ENCODE measurements at regions not wholly inside any gene's neighbourhood (a gene's known extent, or its start where the extent isn't known, plus 50 kb on each side); places are given as distances from the start of the nearest gene placed in this dataset.

DNA sequence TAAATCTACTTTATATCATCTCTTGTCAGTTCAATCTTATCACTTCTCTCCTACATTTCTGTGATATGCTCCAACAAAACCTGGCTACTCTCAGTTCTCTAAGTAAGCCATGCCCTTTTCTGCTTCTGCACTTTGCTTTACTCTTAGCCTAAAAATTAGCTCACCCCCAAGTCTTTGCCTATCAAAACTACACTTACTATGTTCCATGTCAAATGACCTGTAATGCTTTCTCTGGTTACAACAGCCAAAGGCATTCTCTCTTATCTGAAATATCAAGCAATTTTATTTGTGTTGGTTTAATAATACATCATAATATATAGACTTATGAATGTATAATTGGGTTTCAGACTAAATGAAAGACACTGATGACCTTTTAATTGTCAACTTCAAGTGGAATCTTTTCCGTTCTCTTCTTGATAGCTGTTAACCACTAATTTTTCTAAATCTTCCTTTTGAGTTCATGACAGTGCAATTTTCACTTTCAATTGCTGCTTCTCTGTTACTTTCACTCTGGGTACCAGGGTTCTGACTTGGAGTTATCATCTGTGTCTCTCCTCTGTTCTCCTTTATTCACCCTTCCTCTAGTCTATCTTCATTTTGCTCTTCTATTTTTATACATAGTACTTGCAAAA is 619.0 kb upstream of the GOLIM4 start:
- Histone ChIP-seq H3K4me3 (ENCODE audit: low read depth in 1 of 2, low read length in 2 of 2) (no peak overlapping the region), H4K20me1 (ENCODE audit: insufficient read depth, low read length) (no peaks in the 10 kb centered on the region), H2AFZ (ENCODE audit: low read depth, low read length) (no peak overlapping the region), H3K9me3 (ENCODE audit: insufficient read depth, low read length, severe bottlenecking) (no peaks in the 10 kb centered on the region), H3K4me2 (ENCODE audit: insufficient read depth, low read length) (no peak overlapping the region), H3K9ac (ENCODE audit: low read depth, low read length) (no peak overlapping the region), H3K36me3 (ENCODE audit: insufficient read depth, low read length) (no peaks in the 10 kb centered on the region), H3K27me3 (ENCODE audit: insufficient read depth, low read length, poor library complexity) (no peaks in the 10 kb centered on the region), H3K27ac (ENCODE audit: low read length) (no peak overlapping the region), H3K4me1 (ENCODE audit: insufficient read depth, low read length) (no peaks in the 10 kb centered on the region), H3K79me2 (ENCODE audit: insufficient read depth, low read length) (no peaks in the 10 kb centered on the region)
- DNase-seq (no peak), ATAC-seq (ENCODE audit: insufficient read depth, low read depth) (no peak)
- TF ChIP-seq, protein P1, sequence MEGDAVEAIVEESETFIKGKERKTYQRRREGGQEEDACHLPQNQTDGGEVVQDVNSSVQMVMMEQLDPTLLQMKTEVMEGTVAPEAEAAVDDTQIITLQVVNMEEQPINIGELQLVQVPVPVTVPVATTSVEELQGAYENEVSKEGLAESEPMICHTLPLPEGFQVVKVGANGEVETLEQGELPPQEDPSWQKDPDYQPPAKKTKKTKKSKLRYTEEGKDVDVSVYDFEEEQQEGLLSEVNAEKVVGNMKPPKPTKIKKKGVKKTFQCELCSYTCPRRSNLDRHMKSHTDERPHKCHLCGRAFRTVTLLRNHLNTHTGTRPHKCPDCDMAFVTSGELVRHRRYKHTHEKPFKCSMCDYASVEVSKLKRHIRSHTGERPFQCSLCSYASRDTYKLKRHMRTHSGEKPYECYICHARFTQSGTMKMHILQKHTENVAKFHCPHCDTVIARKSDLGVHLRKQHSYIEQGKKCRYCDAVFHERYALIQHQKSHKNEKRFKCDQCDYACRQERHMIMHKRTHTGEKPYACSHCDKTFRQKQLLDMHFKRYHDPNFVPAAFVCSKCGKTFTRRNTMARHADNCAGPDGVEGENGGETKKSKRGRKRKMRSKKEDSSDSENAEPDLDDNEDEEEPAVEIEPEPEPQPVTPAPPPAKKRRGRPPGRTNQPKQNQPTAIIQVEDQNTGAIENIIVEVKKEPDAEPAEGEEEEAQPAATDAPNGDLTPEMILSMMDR (IDR thresholded peaks at IDR 0.05; ENCODE audit: borderline replicate concordance, extremely low read depth, low read length, poor library complexity, severe bottlenecking) = no peak
- TF ChIP-seq EZH2 (IDR thresholded peaks at IDR 0.05; ENCODE audit: borderline replicate concordance, low read depth, low read length, severe bottlenecking) = no peak

DNA sequence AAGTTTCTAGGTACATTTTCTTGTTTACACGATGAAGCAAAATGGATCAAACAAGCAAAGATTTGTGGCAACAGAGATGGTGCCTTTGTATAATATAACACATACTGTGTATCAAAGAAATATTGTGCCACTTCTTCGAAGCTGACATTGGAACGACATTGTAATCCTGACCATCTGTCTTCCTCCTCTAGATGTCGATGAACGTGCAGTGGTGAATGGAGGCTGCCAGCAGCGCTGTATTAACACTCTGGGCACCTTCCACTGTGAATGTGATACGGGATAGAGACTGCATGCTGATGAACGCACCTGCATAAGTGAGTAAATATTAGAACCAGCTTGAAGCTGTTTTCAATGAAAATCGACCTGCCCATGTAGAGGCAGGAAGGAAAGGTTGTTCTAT is 613.3 kb upstream of the GOLIM4 start:
- Histone ChIP-seq H4K20me1 (ENCODE audit: insufficient read depth, low read length) (no peaks in the 10 kb centered on the region), H3K36me3 (ENCODE audit: insufficient read depth, low read length) (no peaks in the 10 kb centered on the region), H3K9me3 (ENCODE audit: insufficient read depth, low read length, severe bottlenecking) (no peaks in the 10 kb centered on the region), H3K27me3 (ENCODE audit: insufficient read depth, low read length, poor library complexity) (no peaks in the 10 kb centered on the region), H3K27ac (ENCODE audit: low read length) (no peak overlapping the region), H3K9ac (ENCODE audit: low read depth, low read length) (no peak overlapping the region), H3K4me3 (ENCODE audit: low read depth in 1 of 2, low read length in 2 of 2) (no peak overlapping the region), H3K4me1 (ENCODE audit: insufficient read depth, low read length) (no peaks in the 10 kb centered on the region), H3K4me2 (ENCODE audit: insufficient read depth, low read length) (no peak overlapping the region), H3K79me2 (ENCODE audit: insufficient read depth, low read length) (no peaks in the 10 kb centered on the region), H2AFZ (ENCODE audit: low read depth, low read length) (no peak overlapping the region)
- TF ChIP-seq, protein P1 (IDR thresholded peaks at IDR 0.05; ENCODE audit: borderline replicate concordance, extremely low read depth, low read length, poor library complexity, severe bottlenecking) = no peak
- ATAC-seq (ENCODE audit: insufficient read depth, low read depth) (no peak), DNase-seq (no peak)

DNA sequence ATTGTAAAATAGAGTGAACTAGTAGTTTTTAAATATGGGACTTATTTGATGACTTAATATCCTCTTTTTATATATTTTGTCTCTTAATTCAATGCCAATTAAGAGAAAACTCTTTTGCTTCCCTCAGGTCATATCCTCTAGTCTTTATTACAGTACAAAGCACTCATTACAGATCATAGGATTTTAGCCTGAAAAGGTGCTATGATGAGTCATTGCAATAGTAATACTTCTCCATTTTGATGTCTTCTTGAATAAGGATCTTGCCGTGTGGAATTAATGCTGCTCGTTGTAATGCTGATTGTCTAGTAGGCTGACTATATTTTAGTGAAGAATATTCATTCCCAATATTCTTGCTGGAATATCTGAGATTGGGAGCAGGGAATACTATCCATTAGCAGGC is 612.2 kb upstream of the GOLIM4 start:
- Histone ChIP-seq H3K36me3 (ENCODE audit: insufficient read depth, low read length) (no peaks in the 10 kb centered on the region), H3K27ac (ENCODE audit: low read length) (no peak overlapping the region), H3K9ac (ENCODE audit: low read depth, low read length) (no peak overlapping the region), H3K9me3 (ENCODE audit: insufficient read depth, low read length, severe bottlenecking) (no peaks in the 10 kb centered on the region), H3K4me3 (ENCODE audit: low read depth in 1 of 2, low read length in 2 of 2) (no peak overlapping the region), H4K20me1 (ENCODE audit: insufficient read depth, low read length) (no peaks in the 10 kb centered on the region), H3K27me3 (ENCODE audit: insufficient read depth, low read length, poor library complexity) (no peaks in the 10 kb centered on the region), H3K4me2 (ENCODE audit: insufficient read depth, low read length) (no peak overlapping the region), H2AFZ (ENCODE audit: low read depth, low read length) (no peak overlapping the region), H3K4me1 (ENCODE audit: insufficient read depth, low read length) (no peaks in the 10 kb centered on the region), H3K79me2 (ENCODE audit: insufficient read depth, low read length) (no peaks in the 10 kb centered on the region)
- TF ChIP-seq, protein P1 (IDR thresholded peaks at IDR 0.05; ENCODE audit: borderline replicate concordance, extremely low read depth, low read length, poor library complexity, severe bottlenecking) = no peak
- TF ChIP-seq EZH2 (IDR thresholded peaks at IDR 0.05; ENCODE audit: borderline replicate concordance, low read depth, low read length, severe bottlenecking) = no peak
- ATAC-seq (ENCODE audit: insufficient read depth, low read depth) = no peak
- DNase-seq = no peak

DNA sequence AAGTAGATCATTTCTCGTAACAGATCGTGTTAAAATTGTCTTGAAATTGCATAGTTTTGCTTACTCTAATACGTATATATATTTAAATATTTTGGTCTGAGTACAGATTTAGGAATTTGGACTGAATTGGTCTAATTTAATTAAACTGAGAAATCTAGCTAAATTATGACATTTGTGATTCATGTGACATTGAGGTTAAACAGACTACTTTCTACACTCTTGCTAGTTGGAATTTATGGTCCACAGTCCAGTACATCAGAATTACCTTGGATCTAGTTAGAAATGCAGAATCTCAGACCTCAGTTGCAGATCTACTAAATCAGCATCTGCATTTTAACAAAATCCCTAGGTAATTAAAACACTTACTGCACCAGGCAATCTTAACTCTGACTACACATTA is 609.7 kb upstream of the GOLIM4 start:
- no peak overlapping the region for H3K4me2 ChIP-seq (ENCODE audit: insufficient read depth, low read length)
- DNase-seq = no peak
- TF ChIP-seq, protein P1 (IDR thresholded peaks at IDR 0.05; ENCODE audit: borderline replicate concordance, extremely low read depth, low read length, poor library complexity, severe bottlenecking) = no peak
- TF ChIP-seq EZH2 (IDR thresholded peaks at IDR 0.05; ENCODE audit: borderline replicate concordance, low read depth, low read length, severe bottlenecking) = no peak
- H3K27me3 ChIP-seq (ENCODE audit: insufficient read depth, low read length, poor library complexity) = no peaks in the 10 kb centered on the region
- H3K36me3 ChIP-seq (ENCODE audit: insufficient read depth, low read length) = no peaks in the 10 kb centered on the region
- no peak overlapping the region for H2AFZ ChIP-seq (ENCODE audit: low read depth, low read length)
- H3K9ac ChIP-seq (ENCODE audit: low read depth, low read length) = no peak overlapping the region
- no peak overlapping the region for H3K4me3 ChIP-seq (ENCODE audit: low read depth in 1 of 2, low read length in 2 of 2)
- H4K20me1 ChIP-seq (ENCODE audit: insufficient read depth, low read length) = no peaks in the 10 kb centered on the region
- H3K79me2 ChIP-seq (ENCODE audit: insufficient read depth, low read length) = no peaks in the 10 kb centered on the region
- no peak for ATAC-seq (ENCODE audit: insufficient read depth, low read depth)
- H3K27ac ChIP-seq (ENCODE audit: low read length) = no peak overlapping the region
- no peaks in the 10 kb centered on the region for H3K9me3 ChIP-seq (ENCODE audit: insufficient read depth, low read length, severe bottlenecking)
- no peaks in the 10 kb centered on the region for H3K4me1 ChIP-seq (ENCODE audit: insufficient read depth, low read length)
